K562 (cell line): ENCODE measurements at regions not wholly inside any gene's neighbourhood (a gene's known extent, or its start where the extent isn't known, plus 50 kb on each side); places are given as distances from the start of the nearest gene placed in this dataset.

Source experiments
- ATAC-seq: fragments of 200-7000 bp; cut with Tn5 transposase; 3 replicates; pipeline ENCODE4 v1.9.1; 2020; ENCODE audit warnings: moderate library complexity
- BruUV-seq: library from RNA; stranded (reverse); fragments of 400-500 nt; replicated peaks from 2 replicates; lab custom pipeline; 2021; lab: Mats Ljungman, UMichigan
- CTCF ChIA-PET: fragments of 300-600 bp; formaldehyde crosslinking; extraction: SDS; loops from one replicate; lab custom pipeline; 2021; ENCODE audit warnings: low intra/inter-chr PET ratio; lab: Yijun Ruan, JAX
- POLR2A ChIA-PET: fragments of 300-600, 350-650 bp; sonication (Branson Sonifier 250); formaldehyde crosslinking; extraction: SDS; loops from one replicate; lab custom pipeline; 2021; ENCODE audit warnings: antibody characterized with exemption, inconsistent platforms; lab: Yijun Ruan, JAX
- DNase-seq, 4 experiments: peaks; one replicate each; pipeline versions ENCODE4 v3.0.0 to v3.0.0-alpha.2; 2011 to 2018; ENCODE audit warnings: low spot score in 3 of 4, mixed read lengths in 3 of 4; ENCODE audit errors: extremely low read depth in 1 of 4
- FAIRE-seq: peaks from 2 replicates; lab custom pipeline; 2011; peaks lifted over from hg19 to GRCh38; lab: Jason Lieb, UNC
- H2AFZ ChIP-seq: 2 replicates; pipeline ENCODE4 v1.6.0; 2011; ENCODE audit warnings: low read depth, low read length, control low read depth, inconsistent platforms
- H3K27ac ChIP-seq: fragments of 200-600 bp; 3 replicates; pipeline ENCODE4 v1.8.0; 2011; ENCODE audit warnings: low read depth, mild to moderate bottlenecking, control low read depth, inconsistent platforms, low read length, moderate library complexity, mixed read lengths; ENCODE audit errors: extremely low read depth
- H3K27me3 ChIP-seq, 2 experiments: fragments of 300-600 bp in 1 of 2; 2 replicates in 1 of 2; 3 replicates in 1 of 2; pipeline versions ENCODE4 v1.6.0 to v1.8.0; 2011; ENCODE audit warnings: inconsistent platforms in 2 of 2, low read length in 2 of 2, mild to moderate bottlenecking in 1 of 2, mixed read lengths in 1 of 2, moderate library complexity in 1 of 2; ENCODE audit not compliant: control insufficient read depth in 2 of 2, insufficient read depth in 2 of 2
- H3K36me3 ChIP-seq: fragments of 300-600 bp; 3 replicates; pipeline ENCODE4 v1.8.0; 2011; ENCODE audit warnings: mild to moderate bottlenecking, low read length, inconsistent platforms; ENCODE audit not compliant: control insufficient read depth, insufficient read depth
- H3K4me1 ChIP-seq, 2 experiments: fragments of 200-600 bp in 1 of 2; replicated peaks in 1 of 2; 2 replicates in 1 of 2; 3 replicates in 1 of 2; pipeline versions ENCODE4 v1.5.1 to v1.8.0; 2011; ENCODE audit warnings: inconsistent platforms in 2 of 2, low read length in 2 of 2, mild to moderate bottlenecking in 1 of 2, mixed read lengths in 1 of 2, moderate library complexity in 1 of 2; ENCODE audit not compliant: control insufficient read depth in 2 of 2, insufficient read depth in 2 of 2
- H3K4me2 ChIP-seq: 2 replicates; pipeline ENCODE4 v1.6.1; 2011; ENCODE audit warnings: low read length, control low read depth, inconsistent platforms, mixed read lengths; ENCODE audit not compliant: insufficient read depth
- H3K4me3 ChIP-seq: fragments of 200-600 bp; sonication (generic), shearing (Covaris generic); 2 replicates; pipeline ENCODE4 v1.5.1; 2016; ENCODE audit warnings: control low read depth, inconsistent platforms
- H3K79me2 ChIP-seq: fragments of 200-600 bp; 3 replicates; pipeline ENCODE4 v1.8.0; 2011; ENCODE audit warnings: low read length, inconsistent platforms; ENCODE audit not compliant: control insufficient read depth, insufficient read depth
- H3K9ac ChIP-seq, 2 experiments: 2 replicates each; pipeline versions ENCODE4 v1.6.0 to v1.6.1; 2011; ENCODE audit warnings: low read depth in 2 of 2, low read length in 2 of 2, control low read depth in 1 of 2, inconsistent platforms in 1 of 2, mild to moderate bottlenecking in 1 of 2, mixed read lengths in 1 of 2; ENCODE audit not compliant: insufficient read depth in 1 of 2
- H3K9me1 ChIP-seq: one replicate; pipeline ENCODE4 v1.6.0; 2011; ENCODE audit warnings: inconsistent platforms, mild to moderate bottlenecking, low read length, moderate library complexity; ENCODE audit not compliant: control insufficient read depth, insufficient read depth
- H3K9me3 ChIP-seq: replicated peaks from 2 replicates; pipeline ENCODE4 v1.5.1; 2011; ENCODE audit warnings: low read depth, low read length, inconsistent platforms; ENCODE audit not compliant: control insufficient read depth, insufficient read depth
- H4K20me1 ChIP-seq: replicated peaks from 2 replicates; pipeline ENCODE4 v1.6.1; 2011; ENCODE audit warnings: low read length, inconsistent platforms, mixed read lengths; ENCODE audit not compliant: control insufficient read depth, insufficient read depth
- ARID1B ChIP-seq: fragments of 450-650 bp; IDR thresholded peaks from 2 replicates; pipeline ENCODE4 v1.6.1; 2016; ENCODE audit warnings: antibody characterized with exemption, mild to moderate bottlenecking, inconsistent platforms
- CEBPZ ChIP-seq: fragments of 150-350 bp; IDR thresholded peaks from 2 replicates; pipeline ENCODE4 v1.6.1; 2014; ENCODE audit warnings: low read depth, mild to moderate bottlenecking, low read length, borderline replicate concordance
- DDX20 ChIP-seq: fragments of 450-650 bp; IDR thresholded peaks from 2 replicates; pipeline ENCODE4 v1.6.1; 2016; ENCODE audit warnings: missing genetic modification characterization, low read depth, mild to moderate bottlenecking, missing compliant biosample characterization, moderate library complexity
- FOXJ2 ChIP-seq: fragments of 200-800 bp; sonication (Bioruptor generic); IDR thresholded peaks from 2 replicates; pipeline ENCODE4 v1.6.1; 2016; ENCODE audit warnings: missing genetic modification characterization, missing compliant biosample characterization
- FOXJ3 ChIP-seq: sonication (generic); formaldehyde crosslinking; IDR thresholded peaks from 2 replicates; pipeline ENCODE4 v1.4.0; 2020; ENCODE audit warnings: mild to moderate bottlenecking, missing genetic modification reagents
- HES1 ChIP-seq: fragments of 450-650 bp; IDR thresholded peaks from 2 replicates; pipeline ENCODE4 v1.6.1; 2016; ENCODE audit warnings: low read depth, mild to moderate bottlenecking, moderate library complexity
- MEF2D ChIP-seq: conservative IDR thresholded peaks from 2 replicates; pipeline ENCODE4 v1.6.1; 2016; ENCODE audit warnings: low read depth, missing genetic modification characterization, missing compliant biosample characterization
- MYNN ChIP-seq, 2 experiments: sonication (generic); formaldehyde crosslinking in 1 of 2; IDR thresholded peaks; 2 replicates each; pipeline versions ENCODE4 v1.5.0 to v1.6.1; 2016 to 2020; ENCODE audit warnings: antibody characterized with exemption in 1 of 2, missing genetic modification reagents in 1 of 2
- NFYB ChIP-seq: IDR thresholded peaks from 2 replicates; pipeline ENCODE4 v1.6.1; 2011; ENCODE audit warnings: mild to moderate bottlenecking, moderate library complexity; ENCODE audit not compliant: insufficient read length; ENCODE audit errors: extremely low read depth
- NUFIP1 ChIP-seq: fragments of 450-650 bp; IDR thresholded peaks from 2 replicates; pipeline ENCODE4 v1.6.1; 2018; ENCODE audit not compliant: partially characterized antibody
- PCBP2 ChIP-seq: fragments of 200-400 bp; formaldehyde crosslinking; IDR thresholded peaks from 2 replicates; pipeline ENCODE4 v1.6.1; 2018; ENCODE audit warnings: low read length, low read depth, mild to moderate bottlenecking, moderate library complexity; ENCODE audit not compliant: poor library complexity, severe bottlenecking
- U2AF1 ChIP-seq: fragments of 200-400 bp; formaldehyde crosslinking; optimal IDR thresholded peaks from 2 replicates; pipeline ENCODE3; 2017; ENCODE audit warnings: mild to moderate bottlenecking, low read depth, low read length, moderate library complexity
- ZNF316 ChIP-seq: fragments of 450-650 bp; IDR thresholded peaks from 2 replicates; pipeline ENCODE4 v1.6.1; 2016
- ZSCAN32 ChIP-seq: fragments of 450-650 bp; formaldehyde crosslinking; IDR thresholded peaks from 2 replicates; pipeline ENCODE4 v1.4.0; 2020; ENCODE audit warnings: mild to moderate bottlenecking, moderate library complexity
- WGBS: fragments of 100-300 bp; shearing (Covaris generic); methylation state at CpG from one replicate; pipeline ENCODE4 v1.1.6; 2016; ENCODE audit warnings: low coverage, mixed read lengths; ENCODE audit not compliant: insufficient coverage; ENCODE audit errors: missing lambda C conversion rate; 5-methylcytosine and 5-hydroxymethylcytosine counted together
- in situ Hi-C: fragments of 300-500 bp; cut with MboI; formaldehyde crosslinking; loops from 4 replicates; pipeline ENCODE4 v1.15.0; 2018; ENCODE audit warnings: inconsistent platforms, mixed read lengths
- intact Hi-C: fragments of 100-400 bp; cut with micrococcal nuclease; formaldehyde crosslinking; loops from 2 replicates; pipeline ENCODE4 v1.14.2; 2022
- TF ChIP-seq, protein P1 (sequence below): sonication (generic); formaldehyde crosslinking; IDR thresholded peaks from 2 replicates; pipeline ENCODE4 v1.4.0; 2020; ENCODE audit warnings: mild to moderate bottlenecking, missing genetic modification reagents
- TF ChIP-seq, protein P2 (sequence below): fragments of 450-650 bp; IDR thresholded peaks from 2 replicates; pipeline ENCODE4 v1.6.1; 2014; ENCODE audit warnings: low read depth, mild to moderate bottlenecking, moderate library complexity, borderline replicate concordance

DNA sequence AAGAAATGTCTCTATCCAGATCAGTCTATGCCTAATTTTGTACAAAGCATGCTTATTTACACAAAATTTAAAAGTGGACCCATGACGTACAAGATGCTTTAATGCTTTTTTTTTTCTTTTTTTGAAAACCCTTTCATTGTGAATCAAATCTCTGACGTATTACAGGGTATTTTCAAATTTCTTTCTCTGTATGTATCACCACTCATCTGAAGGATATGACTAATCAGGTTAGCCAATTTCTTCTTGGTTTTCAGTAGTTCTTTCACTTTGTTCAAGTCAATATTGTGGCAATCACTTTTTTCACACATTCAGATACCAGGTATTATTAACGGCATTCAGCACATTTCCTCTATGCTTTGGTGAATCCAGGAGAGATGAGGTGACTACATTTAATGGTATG is 685.3 kb downstream of the TRHDE start:
- no peaks in the 10 kb centered on the region for H4K20me1 ChIP-seq
- no peaks in the 10 kb centered on the region; the same call in 1 of the 2 replicates for H3K9me3 ChIP-seq
- CTCF ChIA-PET: interaction anchor here (0.7 kb wide), 1 partner anchor 315 kb away, joined by 3 read pairs; no protein-coding TSS in a partner anchor
- WGBS: 5% methylated on average over 3 of the region's 3 CpGs
- H3K4me2 ChIP-seq: no peak overlapping the region
- no peak overlapping the region for H2AFZ ChIP-seq
- no peaks in the 10 kb centered on the region for H3K4me1 ChIP-seq
- BruUV-seq: no TSS peak
- POLR2A ChIA-PET: no interaction called here
- no peaks in the 10 kb centered on the region for H3K36me3 ChIP-seq
- DNase-seq (no peak), FAIRE-seq (no peak), ATAC-seq (no peak)
- no peaks in the 10 kb centered on the region for H3K9me1 ChIP-seq
- H3K27me3 ChIP-seq: no peaks in the 10 kb centered on the region
- H3K79me2 ChIP-seq: no peaks in the 10 kb centered on the region
- in situ Hi-C loops (no loop called here), intact Hi-C loops (no loop called here)
- H3K9ac ChIP-seq: no peak overlapping the region
- no peak overlapping the region for H3K27ac ChIP-seq
- no peak overlapping the region for H3K4me3 ChIP-seq
- TF ChIP-seq NUFIP1 (no peak), MYNN (IDR thresholded peaks at IDR 0.05) (no peak), MYNN (CRISPR knock-in tag; IDR thresholded peaks at IDR 0.05) (no peak), PCBP2 (no peak), ZNF316 (no peak), FOXJ2 (tag) (no peak), ZSCAN32 (no peak), MEF2D (no peak), FOXJ3 (CRISPR knock-in tag) (no peak), CEBPZ (no peak), ARID1B (no peak), NFYB (no peak), U2AF1 (no peak), HES1 (no peak), DDX20 (no peak)
- TF ChIP-seq, protein P1, sequence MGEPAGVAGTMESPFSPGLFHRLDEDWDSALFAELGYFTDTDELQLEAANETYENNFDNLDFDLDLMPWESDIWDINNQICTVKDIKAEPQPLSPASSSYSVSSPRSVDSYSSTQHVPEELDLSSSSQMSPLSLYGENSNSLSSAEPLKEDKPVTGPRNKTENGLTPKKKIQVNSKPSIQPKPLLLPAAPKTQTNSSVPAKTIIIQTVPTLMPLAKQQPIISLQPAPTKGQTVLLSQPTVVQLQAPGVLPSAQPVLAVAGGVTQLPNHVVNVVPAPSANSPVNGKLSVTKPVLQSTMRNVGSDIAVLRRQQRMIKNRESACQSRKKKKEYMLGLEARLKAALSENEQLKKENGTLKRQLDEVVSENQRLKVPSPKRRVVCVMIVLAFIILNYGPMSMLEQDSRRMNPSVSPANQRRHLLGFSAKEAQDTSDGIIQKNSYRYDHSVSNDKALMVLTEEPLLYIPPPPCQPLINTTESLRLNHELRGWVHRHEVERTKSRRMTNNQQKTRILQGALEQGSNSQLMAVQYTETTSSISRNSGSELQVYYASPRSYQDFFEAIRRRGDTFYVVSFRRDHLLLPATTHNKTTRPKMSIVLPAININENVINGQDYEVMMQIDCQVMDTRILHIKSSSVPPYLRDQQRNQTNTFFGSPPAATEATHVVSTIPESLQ: no peak
- TF ChIP-seq, protein P2, sequence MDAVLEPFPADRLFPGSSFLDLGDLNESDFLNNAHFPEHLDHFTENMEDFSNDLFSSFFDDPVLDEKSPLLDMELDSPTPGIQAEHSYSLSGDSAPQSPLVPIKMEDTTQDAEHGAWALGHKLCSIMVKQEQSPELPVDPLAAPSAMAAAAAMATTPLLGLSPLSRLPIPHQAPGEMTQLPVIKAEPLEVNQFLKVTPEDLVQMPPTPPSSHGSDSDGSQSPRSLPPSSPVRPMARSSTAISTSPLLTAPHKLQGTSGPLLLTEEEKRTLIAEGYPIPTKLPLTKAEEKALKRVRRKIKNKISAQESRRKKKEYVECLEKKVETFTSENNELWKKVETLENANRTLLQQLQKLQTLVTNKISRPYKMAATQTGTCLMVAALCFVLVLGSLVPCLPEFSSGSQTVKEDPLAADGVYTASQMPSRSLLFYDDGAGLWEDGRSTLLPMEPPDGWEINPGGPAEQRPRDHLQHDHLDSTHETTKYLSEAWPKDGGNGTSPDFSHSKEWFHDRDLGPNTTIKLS: no peak
